Daoy (cell line): ENCODE measurements at regions not wholly inside any gene's neighbourhood (a gene's known extent, or its start where the extent isn't known, plus 50 kb on each side); places are given as distances from the start of the nearest gene placed in this dataset.

Experiments
- DNase-seq: peaks from one replicate; pipeline ENCODE4 v3.0.0-alpha.2; 2015; ENCODE audit warnings: low read depth

DNA sequence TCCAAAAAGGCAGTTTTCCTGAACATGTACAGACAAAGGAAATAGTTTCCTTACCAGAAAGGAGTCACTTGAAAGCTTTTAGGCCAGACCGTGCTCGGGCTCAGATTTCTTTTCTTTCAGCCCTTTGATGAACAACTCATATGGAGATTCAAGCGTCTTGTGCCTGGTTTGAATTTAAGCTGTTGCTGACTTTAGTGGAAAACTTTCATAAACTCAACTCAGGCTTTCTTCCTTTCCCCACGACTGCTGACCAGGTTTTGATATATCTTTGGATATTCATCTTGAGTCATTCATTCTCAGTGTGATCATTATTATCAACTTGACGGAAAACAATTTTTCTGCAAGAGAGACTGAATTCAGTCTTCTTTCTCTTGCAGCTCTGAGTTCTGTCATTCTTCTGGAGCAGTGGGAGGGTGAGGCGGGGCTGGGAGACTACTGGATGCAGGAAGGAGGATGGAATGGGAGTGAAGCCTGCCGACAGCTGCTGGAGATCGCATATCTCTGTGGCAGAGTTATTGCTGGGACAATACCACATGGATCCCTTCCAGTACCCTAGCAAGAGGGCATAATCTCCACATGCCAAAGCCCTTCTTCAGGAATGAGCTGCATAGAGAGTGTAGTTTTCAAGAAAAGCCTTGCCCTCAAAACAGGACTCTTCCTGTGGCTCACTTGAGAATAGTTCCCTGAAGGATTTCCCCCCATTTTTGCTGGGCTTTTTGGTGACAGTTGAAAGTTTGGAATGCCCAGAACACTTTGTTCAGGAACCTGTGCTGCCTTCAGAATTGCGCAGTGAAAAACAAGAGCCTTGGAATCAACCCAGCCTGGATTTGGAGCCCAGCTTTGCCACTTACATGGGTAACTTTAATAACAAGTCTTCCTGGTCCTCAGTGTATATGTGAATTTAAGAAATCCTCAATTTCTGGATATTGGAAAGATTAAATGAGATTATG is 364.4 kb downstream of the ZNF521 start:
- DNase-seq: no peak

DNA sequence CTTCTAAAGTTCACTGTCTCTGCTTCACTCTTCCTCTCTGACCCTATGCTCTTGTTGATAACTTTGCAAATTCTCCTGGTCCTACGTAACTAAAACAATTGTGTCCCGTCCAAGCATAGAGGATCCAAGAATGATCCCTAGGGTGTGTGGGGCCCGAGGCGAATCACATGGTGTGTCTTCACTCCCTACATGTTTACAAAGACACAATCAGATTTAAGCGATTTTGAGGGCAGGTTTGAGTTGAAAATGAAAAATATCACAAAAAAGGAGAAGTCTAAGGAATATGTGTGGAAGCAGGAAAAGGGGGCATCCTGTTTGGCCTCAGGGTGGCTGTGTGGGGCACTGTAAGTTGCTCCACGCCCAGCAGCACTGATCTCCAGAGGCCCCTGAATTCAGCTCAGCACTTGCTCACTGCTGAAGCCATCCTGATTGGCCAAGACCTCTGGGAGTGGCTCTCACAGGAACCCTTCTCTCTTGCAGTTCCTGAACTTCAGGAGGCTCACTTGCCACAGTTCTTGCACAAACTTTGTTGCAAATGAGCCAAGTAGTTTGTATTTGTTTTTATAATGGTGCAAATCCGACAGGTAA is 363.6 kb downstream of the ZNF521 start:
- no peak for DNase-seq

DNA sequence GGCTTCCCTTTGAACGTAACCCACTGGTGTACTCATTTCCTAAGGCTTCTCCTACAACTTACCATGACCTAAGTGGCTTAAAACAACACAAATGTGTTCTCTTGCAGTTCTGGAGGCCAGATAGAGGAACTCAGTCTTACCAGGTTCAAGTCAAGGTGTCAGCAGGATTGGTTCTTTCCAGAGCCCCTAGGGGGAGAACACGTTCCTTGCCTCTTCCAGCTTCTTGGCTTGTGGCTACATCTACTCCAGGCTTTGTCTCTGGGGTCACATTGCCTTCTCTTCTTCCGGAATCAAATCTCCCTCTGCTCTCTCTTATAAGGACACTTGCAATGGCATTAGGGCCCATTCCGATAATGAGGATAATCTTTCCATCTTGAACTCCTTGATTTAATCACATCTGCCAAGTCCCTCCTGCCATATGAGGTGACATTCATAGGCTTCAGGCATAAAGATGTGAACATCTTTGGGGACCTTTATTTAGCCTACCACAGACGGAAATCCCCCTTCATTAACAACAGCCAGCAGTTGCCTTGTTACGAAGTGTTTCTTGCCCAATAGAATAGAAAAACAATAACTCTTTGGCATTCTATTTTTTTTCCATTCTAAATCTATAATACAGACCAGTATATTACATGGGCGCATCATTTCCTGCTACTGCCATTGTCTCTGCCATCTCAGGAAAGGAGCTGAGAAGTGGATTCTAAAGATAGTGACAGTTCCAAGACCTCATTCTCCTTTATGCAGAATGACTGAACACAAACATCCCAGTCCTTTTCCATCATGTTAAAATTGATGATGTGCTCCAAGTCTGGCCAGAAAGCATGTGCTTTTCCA is 362.0 kb downstream of the ZNF521 start:
- no peak for DNase-seq

DNA sequence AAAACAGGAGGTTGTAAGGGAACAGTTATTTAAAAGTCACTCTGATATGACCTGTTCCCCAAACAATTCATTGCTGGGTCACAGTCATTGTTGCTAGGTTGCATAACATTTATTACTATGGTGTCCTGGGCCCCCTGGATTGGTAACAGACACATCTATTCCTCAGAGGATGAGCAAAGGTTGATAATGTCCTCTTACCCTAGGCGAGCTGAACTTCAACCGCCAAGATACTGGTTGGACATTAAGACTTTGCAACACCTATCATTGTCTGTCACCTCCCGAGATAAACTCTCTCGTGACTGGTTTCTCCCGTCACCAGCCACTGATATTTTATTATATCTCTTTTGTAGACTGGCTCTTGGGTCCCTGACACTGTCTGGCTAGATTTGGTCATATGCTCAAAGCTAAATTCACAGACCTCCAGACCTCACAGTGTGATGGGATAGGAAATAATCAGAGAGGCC is 361.3 kb downstream of the ZNF521 start:
- DNase-seq: no peak

DNA sequence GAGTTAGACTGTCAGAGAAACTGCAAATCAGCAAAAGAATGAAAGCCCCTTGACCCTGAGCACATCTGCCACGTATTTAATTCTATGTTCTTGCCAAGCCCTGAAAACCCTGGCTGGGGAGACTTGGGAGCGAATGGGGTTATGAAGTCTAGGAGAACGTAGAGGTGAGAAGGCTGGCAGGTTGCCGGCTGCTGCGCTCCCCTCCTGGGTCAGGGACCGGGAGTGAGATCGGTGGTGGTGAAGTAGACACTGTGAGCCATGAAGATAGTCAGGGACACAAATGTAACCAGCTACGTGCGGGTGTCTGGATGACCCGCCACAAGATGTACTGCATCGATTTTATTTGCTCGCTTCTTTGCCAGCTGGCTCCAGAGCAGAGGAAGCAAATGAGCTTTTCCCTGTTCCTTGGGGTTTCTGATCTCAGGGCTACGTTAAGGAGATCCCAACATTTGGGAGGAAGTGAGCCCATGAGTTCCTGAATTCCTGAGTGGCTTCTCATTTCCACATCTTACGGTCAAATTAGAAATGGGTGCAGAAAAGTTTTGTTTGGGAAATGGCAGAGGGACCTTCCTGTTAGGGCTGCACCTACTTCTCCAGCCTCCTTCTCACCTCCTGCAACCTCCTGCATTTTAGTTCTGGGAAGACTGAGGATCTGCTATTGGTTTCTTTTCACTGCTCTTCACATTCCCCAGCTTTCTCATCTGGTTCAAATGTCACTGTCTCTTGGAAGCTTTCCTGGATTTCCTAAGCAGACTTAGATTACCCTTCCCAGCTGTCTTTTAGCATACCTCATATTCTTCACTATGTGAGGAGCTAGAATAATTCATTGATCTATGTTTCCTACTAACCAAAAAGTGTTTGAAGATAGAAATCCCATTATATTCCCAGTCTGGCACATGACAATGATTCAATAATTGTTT is 360.6 kb downstream of the ZNF521 start:
- DNase-seq: no peak

DNA sequence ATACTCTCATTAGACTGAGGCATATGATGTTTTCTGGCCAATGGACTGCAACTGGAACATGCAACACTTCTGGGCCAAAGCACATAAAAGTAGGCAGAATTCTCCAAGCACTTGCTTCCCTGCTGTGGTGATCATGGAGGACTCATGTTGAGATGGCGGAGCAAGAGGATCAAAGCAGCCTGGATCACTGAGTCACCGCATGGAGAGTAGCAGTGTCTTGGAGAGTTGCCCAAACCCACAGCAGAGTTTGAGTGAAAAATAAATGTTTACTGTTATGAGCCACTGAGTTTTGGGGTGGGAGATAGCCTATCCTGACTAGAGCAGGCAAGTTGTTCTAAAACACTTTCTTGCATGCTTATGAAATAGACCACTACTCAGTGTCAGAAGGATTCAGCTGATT is 359.5 kb downstream of the ZNF521 start:
- peak; percentile 42 for DNase-seq

DNA sequence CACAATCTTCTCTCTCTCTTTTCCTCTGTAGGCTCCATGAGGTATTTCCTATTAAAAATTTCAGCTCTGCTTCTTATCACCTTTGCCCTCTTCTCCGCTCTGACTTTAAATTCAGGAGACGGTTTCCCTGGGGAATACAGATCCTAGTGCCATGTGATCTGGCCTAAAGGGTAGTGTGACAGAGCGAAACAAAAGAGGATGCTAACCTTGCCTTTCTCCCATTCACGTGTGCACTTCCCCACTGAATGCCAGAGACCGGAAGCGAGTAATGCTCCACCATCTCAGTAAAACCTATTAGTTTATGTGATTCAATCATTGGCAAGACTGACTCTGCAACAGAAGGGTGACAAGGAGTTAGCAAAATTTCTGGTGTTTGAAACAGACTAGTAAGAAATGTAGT is 358.3 kb downstream of the ZNF521 start:
- no peak for DNase-seq

DNA sequence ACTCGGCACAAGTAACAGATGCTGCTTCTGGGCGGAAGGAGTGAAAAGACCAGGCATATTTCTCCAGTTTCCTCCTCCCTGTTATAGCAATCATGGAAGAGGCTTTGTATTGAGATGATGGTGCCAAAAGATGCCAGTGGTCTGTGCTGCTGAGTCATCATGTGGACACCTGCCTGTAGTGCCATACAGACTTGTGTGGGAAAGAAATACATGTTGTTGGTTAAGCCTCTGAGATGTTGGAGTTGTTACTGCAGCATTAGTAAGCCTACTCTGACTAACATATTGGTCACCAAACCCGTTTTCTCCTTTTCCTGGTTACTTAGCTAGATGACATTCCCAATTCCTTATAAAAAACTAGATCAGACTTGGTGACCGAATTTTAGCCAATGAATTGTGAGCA is 356.9 kb downstream of the ZNF521 start:
- DNase-seq: peak; percentile 65

DNA sequence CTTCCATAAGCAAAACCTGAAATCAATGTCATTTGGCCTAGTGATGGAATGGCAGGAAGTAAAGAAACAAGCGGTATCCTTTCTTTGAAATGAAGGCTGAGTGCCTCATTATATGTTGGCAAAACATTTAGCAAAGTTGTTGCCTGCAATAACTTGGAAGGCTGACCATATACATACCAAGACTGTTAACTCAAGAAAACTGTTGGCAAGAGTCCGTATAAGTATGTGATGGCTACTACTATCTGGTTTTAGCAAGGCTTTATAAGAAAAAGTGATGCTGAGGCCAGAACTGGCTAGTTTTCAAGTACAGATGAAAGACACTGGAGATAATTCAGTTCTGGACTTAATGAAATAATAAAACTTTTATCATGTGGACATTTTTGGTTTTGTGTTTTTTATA is 356.2 kb downstream of the ZNF521 start:
- DNase-seq: no peak

DNA sequence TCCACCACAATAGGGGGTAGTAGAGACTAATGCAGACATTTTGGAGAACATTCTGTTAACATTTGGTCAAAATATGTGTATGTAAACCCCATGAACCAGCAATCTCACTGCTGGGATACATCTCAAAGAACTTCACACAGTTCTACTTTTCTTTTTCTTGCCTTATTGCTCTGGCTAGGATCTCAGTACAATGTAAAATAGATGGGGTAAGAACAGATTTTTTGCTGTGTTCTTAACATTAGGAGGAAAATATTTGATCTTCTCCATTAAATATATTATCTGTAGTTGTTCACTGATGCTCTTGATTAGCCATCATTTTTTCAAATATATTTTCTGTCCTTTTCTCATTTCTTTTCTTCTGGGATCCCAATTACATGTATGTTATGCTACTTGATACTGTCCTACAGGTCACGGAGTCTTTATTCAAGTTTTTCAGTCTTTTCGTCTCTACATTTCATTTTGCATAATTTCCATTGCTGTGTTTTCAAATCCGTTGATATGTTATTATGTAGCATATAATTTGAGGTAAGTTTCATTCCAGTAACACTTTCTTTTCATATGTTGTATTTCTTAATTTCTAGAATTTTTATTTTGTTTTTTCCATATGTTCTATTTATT is 352.2 kb downstream of the ZNF521 start:
- DNase-seq: no peak

DNA sequence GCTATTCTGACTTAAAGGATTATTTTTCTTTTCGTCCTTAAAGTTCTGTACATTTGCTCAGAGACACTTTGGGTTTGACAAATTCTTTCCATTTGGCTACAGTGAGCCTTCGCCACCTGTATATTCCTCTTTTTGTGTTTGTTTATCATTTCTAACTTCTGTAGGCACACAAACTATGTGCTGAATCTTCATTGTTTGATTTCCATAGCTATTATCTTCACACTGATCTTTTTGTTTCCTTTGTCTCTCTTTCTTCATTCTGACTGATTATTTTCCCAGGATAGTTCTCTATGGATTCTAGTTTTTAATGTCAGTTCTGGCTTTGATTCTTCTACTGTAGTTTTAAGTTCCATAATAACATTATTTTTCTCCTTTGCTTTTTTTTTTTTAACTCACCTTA is 350.2 kb downstream of the ZNF521 start:
- no peak for DNase-seq

DNA sequence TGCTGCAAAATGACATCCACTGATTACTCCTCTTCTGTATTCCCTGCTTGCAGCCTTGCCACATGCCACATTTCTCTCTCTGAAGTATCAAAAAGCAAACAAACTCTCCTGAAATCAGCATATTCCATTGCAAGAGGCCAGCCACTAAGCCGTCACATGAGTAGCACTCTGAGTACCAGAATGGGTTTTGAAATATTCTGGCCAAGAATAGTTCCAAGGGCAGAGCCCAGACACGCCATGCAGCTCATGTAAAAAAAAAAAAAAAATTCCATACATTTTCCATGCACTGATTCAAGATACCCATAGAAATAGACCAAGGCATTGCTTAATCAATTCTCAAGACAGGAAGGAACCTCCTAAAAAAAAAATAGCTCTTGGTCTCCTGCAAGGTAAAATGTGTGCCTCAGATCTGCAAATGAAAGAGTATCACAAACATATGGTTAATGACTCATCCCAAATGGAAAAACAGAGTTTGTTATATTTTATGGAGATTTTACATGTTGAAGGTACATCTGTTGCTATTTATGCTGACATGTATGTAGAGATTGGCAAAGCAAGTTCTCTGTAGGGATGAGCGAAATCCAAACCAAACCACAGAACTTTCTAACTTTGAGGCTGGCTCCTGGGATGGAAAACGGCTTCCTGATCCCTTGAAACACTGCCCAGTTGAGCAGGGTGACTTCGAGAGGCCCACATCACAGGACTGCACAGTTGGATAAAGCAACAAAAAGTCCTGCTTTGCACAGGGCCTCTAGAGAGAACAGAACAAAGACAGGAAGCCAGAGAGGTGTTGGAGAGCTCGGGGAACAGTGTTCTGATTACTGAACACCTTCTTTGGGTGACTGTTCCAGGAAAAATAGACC is 346.2 kb downstream of the ZNF521 start:
- DNase-seq: no peak

DNA sequence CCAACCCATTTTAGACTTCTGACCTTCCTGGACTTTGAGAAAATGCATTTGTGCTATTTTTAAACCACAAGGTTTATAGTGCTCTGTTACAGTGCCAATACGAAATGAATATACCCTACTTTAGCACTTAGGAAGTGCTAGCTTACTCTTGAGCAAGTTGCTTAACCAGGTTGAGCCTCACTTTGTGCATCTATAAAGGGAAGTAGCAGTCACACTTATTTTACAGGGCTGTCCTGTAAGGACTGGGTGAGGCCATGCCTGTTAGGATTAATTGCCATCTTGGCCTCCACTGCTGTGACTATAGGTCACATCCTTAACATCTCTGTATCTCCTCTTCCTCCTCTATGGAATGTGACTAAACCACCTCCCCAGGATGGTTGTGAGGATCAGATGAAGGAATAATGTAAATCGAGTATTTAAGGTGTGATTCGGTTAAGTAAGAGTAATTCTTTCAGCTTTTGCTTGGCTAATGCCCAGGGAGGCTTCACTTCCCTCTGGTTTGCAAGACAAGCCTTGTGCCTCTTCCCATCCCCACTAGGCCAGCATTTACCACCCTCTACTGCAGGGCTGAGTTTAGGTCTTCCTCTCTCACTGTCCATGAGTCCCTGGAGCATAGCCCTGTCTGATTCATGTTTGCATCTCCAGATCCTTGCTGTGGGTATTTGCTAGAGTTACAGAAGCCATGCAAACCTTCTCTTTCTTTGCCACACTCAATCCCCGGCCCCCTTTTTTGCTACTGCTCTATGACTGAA is 341.2 kb downstream of the ZNF521 start:
- no peak for DNase-seq
